GM18868 (cell line): ENCODE measurements at regions not wholly inside any gene's neighbourhood (a gene's known extent, or its start where the extent isn't known, plus 50 kb on each side); places are given as distances from the start of the nearest gene placed in this dataset.
"Not testable (repeated sequence)": the region's sequence is repeated elsewhere in the genome, so short reads cannot be mapped to it uniquely, and the experiment has no call there.

Experiments used
- ATAC-seq: cut with Tn5 transposase; IDR thresholded peaks from one replicate; pipeline ENCODE4 v1.9.1; 2021; ENCODE audit warnings: mild to moderate bottlenecking, moderate library complexity; ENCODE audit not compliant: unreplicated experiment

DNA sequence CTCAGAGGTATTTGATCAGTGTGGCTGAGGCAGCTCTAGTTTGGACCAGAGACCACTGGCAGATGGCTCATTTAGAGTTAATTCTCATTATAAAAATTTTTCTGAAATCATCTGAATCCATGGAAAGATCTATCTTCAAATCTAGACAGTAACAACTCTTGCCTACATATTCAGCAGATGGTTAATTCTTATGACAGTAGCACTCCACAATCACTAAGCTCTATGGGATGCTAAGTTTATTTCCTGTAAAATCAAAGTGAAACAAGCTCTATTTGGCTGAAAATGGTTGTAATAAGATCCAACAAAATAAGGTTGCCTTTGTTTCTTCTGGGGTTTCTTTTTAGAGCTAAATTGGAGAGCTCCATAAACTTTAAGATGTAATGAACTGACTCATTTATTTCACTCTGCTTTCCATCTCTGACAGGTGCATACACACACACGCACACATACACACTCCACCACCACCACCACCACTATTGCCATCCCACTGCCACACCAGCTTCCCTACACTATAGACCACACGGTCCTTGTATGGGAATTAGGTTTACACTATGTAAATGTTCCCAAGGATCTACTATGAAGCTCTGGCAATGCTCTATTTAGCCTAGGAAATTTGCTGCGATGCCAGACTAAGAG, 293.1 kb downstream of the RPAP3 start:
- ATAC-seq: no peak

DNA sequence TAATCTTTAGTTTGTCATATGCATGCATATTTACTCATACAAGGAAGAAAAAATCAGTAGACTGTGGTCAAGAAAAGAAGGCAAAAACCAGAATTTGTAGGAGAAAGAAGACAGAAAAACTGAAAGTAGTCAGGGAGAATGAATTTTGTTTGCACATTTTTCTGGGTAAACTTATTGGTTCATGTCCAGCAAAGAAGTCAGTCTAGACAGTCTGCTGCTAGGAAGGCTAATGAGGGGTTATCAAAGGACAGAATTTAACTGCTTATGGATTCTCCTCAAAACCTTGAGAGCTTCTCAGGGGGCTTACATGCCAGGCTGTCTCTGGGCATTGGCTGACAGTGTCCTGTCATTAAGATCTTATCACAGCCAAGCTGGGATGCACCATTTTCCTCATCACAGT, 293.9 kb downstream of the RPAP3 start:
- no peak for ATAC-seq

GRCh38 chr12:47410862-47411261, 295.0 kb downstream of the RPAP3 start:
- no peak for ATAC-seq

- no peak for ATAC-seq
Measured at GRCh38 chr12:47410383-47410782, 295.4 kb downstream of the RPAP3 start.

DNA sequence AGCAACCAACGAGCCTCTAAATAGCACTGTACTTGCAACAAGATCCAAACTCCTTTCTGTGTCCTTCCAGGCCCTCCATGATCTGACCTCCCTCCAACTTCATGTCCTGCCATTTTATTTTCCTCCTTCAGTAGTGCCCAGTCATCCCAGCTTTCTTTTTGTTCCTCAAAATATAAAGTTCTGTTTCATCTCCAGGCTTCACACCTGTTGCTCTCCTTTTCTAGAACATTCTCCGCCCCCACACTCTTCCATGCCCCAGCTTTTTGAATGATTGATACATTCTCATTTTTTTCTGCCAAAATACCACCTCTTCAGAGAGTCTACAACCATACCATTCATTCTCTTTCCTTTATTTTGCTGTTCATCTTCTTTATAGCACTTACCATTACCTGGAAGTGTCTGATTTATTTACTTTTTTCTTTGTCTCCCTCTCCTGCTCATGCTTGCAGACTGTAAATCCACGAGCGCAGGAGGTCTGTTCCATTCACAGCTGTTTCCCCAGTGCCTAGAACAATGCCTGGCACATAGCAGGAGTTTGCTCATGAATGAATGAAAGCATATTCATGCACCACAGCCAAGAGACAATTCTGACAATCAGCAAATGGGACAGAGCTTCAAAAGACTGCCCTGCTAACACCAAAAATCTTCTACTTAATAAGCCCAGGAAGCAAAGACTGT, 296.4 kb downstream of the RPAP3 start:
- no peak for ATAC-seq

GRCh38 chr12:47408171-47408871, 297.5 kb downstream of the RPAP3 start:
- peak; percentile 97 for ATAC-seq

DNA sequence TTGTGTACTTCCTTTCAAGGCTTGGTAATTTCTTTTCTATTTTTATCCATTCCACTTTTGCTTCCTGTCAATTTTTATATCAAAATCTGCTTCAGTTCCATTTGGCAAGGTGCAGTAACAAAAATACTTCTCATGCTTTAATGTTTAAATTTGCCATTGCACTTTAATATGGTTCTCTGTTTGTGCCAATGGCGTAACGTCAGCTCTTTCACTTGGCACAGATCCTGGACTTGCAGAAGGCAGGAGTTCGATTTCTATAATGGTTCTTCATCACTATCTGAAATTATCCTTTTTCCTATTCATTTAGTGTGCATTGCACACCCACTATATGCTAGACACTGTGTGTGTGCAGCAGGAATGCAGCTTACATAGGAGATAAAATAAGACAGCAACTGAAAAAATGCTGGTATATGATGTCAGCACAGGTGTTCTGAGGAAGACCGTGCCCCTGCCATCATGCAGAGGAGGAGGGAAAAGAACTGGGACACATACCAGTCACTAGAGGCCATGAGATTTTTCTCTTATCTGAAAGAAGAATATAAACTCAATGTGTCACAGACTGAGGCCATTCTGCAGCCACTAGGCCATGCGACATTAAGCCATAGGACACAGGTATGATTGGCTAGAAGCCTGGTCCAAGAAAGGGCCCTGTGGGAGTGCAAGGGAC, 298.2 kb downstream of the RPAP3 start:
- ATAC-seq: no peak

DNA sequence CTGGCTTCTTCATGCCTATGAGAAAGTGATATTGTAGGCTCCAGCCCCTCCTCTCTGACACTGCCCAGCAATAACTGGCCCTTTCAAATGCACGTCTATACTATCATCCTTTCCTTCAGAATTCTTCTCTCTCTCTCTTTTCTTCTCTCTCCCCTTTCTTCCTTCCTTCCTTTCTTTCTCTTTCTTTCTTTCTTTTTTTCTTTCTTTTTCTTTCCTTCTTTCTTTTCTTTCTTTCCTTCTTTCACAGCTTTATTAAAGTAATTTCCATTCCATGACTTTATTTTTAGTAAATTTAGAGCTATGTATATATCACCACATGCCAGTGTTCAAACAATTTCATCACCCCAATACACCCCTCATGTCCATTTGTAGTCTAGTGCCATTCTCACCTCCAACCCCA, 302.1 kb downstream of the RPAP3 start:
- ATAC-seq: no peak

GRCh38 chr12:47401196-47401595, 304.6 kb downstream of the RPAP3 start:
- ATAC-seq: not testable (repeated sequence)

- no peak for ATAC-seq
Measured at GRCh38 chr12:47400266-47400665, 305.6 kb downstream of the RPAP3 start.

GRCh38 chr12:47397664-47398281, 308.1 kb downstream of the RPAP3 start:
- ATAC-seq: peak; percentile 74

- no peak for ATAC-seq
Measured at GRCh38 chr12:47396902-47397663, 308.7 kb downstream of the RPAP3 start.

DNA sequence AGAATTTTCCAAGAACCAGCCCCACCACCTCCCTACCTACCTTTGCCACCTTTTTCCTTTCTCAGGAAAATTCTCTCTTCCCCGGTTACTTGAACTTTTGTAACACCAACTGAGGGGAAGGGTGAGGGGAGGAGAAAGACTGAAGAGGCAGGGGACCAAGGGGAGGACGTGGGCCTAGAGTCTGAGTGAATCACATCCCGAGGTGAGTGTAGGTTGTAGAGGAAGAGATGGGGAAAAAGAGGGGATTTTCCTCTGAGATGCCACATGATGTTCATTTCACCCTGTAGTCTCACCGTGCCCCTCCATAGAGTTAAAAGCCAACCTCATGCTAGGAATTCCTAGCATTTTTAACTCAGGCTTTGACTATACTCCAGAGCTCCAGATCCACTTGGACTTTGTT, 311.8 kb downstream of the RPAP3 start:
- no peak for ATAC-seq

GRCh38 chr12:47393403-47393790, 312.4 kb downstream of the RPAP3 start:
- no peak for ATAC-seq

- ATAC-seq: no peak
Measured at GRCh38 chr12:47391566-47391965, 311.8 kb upstream of the AMIGO2 start.

GRCh38 chr12:47388712-47389111, 309.0 kb upstream of the AMIGO2 start:
- no peak for ATAC-seq

GRCh38 chr12:47387994-47388393, 308.2 kb upstream of the AMIGO2 start:
- no peak for ATAC-seq

DNA sequence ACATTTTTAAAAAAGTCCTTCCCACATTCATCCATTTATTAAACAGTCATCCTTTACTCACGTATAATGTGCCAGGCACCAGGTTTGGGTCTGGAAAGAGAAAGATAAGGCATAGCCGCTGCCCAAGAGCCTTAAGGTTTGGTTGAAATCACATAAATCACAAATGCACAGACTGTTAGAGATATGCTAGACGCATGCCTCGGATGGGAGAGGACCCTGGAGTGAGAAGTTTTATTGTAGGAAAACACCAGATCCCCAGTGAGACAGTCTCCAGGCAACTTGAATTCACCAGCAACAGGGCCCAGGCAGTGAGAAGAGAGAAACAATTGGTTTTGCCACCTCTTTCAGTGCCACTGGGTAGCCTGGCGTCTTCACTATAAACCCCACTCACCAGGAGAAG, 305.9 kb upstream of the AMIGO2 start:
- ATAC-seq: no peak

DNA sequence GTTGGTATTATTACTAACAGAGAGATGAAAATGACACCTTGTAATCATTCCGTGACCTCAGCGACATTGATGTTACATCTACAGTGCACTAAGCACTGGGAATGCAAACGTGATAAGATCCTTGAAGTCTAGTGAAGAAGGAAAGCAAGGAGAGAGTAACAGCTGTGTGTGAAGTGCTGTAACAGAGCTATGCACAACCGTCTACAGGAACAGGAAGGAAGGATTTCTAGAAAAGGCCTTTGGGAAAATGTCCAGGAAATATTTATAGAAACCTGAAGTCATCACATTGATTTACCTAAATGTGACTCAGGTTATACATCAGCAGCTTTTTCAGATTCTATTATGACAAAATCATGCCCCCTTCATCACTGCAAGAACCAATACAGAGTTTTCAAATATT, 304.2 kb upstream of the AMIGO2 start:
- ATAC-seq: no peak

GRCh38 chr12:47382305-47382704, 302.5 kb upstream of the AMIGO2 start:
- no peak for ATAC-seq

- no peak for ATAC-seq
Measured at GRCh38 chr12:47378907-47379306, 299.1 kb upstream of the AMIGO2 start.
